ENCODE measurements at regions not wholly inside any gene's neighbourhood (a gene's known extent, or its start where the extent isn't known, plus 50 kb on each side); places are given as distances from the start of the nearest gene placed in this dataset.
"Not testable (repeated sequence)": the region's sequence is repeated elsewhere in the genome, so short reads cannot be mapped to it uniquely, and the experiment has no call there.

- H3K4me3 ChIP-seq (replicated peaks in 1 of 3; ENCODE audit: insufficient read depth in 1 of 3, low read depth in 1 of 3, low read length in 3 of 3) = no peak overlapping the region
- no peaks in the 10 kb centered on the region for H3K36me3 ChIP-seq (ENCODE audit: control insufficient read depth in 2 of 2, extremely low read depth in 1 of 2, insufficient read depth in 2 of 2, low read length in 2 of 2)
- H3K9ac ChIP-seq (replicated peaks; ENCODE audit: extremely low read depth, insufficient read depth, low read length) = no peak overlapping the region
- FAIRE-seq = no peak
- no peaks in the 10 kb centered on the region for H3K9me3 ChIP-seq (replicated peaks; ENCODE audit: control insufficient read depth, insufficient read depth, low read length)
- no peaks in the 10 kb centered on the region for H3K79me2 ChIP-seq (ENCODE audit: control insufficient read depth, insufficient read depth, low read length)
- BruUV-seq (replicated peaks) = no TSS peak
- dilution Hi-C loops (cut with MboI; ENCODE audit: extremely low pct_ligation_motif_present, low sequenced_read_pairs) = no loop called here
- TF ChIP-seq POLR2AphosphoS5 (IDR thresholded peaks at IDR 0.05; ENCODE audit: insufficient read depth, low read depth, low read length) (no peak), GATA2 (IDR thresholded peaks at IDR 0.05; ENCODE audit: insufficient read depth, insufficient read length, low read depth, low read length) (no peak), FOS (IDR thresholded peaks at IDR 0.05; ENCODE audit: borderline replicate concordance, insufficient read depth, low read length) (no peak), JUN (IDR thresholded peaks at IDR 0.05; ENCODE audit: borderline replicate concordance, insufficient read depth, insufficient read length, low read depth) (no peak), POLR2A (IDR thresholded peaks at IDR 0.05; ENCODE audit: low read depth, low read length) (no peak), EZH2 (IDR thresholded peaks at IDR 0.05; ENCODE audit: borderline replicate concordance, low read depth, low read length, severe bottlenecking) (no peak), MYC (IDR thresholded peaks at IDR 0.05; ENCODE audit: low read depth, low read length) (no peak)
- TF ChIP-seq, protein P1, sequence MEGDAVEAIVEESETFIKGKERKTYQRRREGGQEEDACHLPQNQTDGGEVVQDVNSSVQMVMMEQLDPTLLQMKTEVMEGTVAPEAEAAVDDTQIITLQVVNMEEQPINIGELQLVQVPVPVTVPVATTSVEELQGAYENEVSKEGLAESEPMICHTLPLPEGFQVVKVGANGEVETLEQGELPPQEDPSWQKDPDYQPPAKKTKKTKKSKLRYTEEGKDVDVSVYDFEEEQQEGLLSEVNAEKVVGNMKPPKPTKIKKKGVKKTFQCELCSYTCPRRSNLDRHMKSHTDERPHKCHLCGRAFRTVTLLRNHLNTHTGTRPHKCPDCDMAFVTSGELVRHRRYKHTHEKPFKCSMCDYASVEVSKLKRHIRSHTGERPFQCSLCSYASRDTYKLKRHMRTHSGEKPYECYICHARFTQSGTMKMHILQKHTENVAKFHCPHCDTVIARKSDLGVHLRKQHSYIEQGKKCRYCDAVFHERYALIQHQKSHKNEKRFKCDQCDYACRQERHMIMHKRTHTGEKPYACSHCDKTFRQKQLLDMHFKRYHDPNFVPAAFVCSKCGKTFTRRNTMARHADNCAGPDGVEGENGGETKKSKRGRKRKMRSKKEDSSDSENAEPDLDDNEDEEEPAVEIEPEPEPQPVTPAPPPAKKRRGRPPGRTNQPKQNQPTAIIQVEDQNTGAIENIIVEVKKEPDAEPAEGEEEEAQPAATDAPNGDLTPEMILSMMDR (IDR thresholded peaks at IDR 0.05; ENCODE audit: extremely low read depth in 1 of 2, insufficient read depth in 1 of 2, low read depth in 1 of 2, low read length in 2 of 2) = no peak
- TF ChIP-seq, protein P2, sequence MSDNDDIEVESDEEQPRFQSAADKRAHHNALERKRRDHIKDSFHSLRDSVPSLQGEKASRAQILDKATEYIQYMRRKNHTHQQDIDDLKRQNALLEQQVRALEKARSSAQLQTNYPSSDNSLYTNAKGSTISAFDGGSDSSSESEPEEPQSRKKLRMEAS (IDR thresholded peaks at IDR 0.05; ENCODE audit: insufficient read depth, insufficient read length) = no peak
- H4K20me1 ChIP-seq (replicated peaks; ENCODE audit: control insufficient read depth, extremely low read depth, insufficient read depth, low read length) = no peaks in the 10 kb centered on the region
- no peaks in the 10 kb centered on the region for H3K4me1 ChIP-seq (ENCODE audit: control insufficient read depth, extremely low read depth, insufficient read depth, low read length)
- no peak overlapping the region for H3K4me2 ChIP-seq (ENCODE audit: insufficient read depth, low read length)
- intact Hi-C loops (cut with micrococcal nuclease) = no loop called here
- CTCF ChIA-PET = interaction anchor here (0.6 kb wide), 1 partner anchor 673 kb away, joined by 3 read pairs; no protein-coding TSS in a partner anchor
- no peaks in the 10 kb centered on the region for H3K27me3 ChIP-seq (ENCODE audit: control insufficient read depth in 2 of 2, insufficient read depth in 2 of 2, low read length in 2 of 2)
- H3K9me1 ChIP-seq (replicated peaks; ENCODE audit: control insufficient read depth, extremely low read depth, insufficient read depth, low read length) = no peaks in the 10 kb centered on the region
- POLR2A ChIA-PET = no interaction called here
- no peak for DNase-seq (ENCODE audit: low read depth, low spot score)
- H3K27ac ChIP-seq (ENCODE audit: insufficient read depth, low read depth, low read length) = no peak overlapping the region
- no peak overlapping the region for H2AFZ ChIP-seq (ENCODE audit: low read depth, low read length)
Measured at GRCh38 chrX:97909245-97909644, 1025.5 kb downstream of the RPA4 start.

DNA sequence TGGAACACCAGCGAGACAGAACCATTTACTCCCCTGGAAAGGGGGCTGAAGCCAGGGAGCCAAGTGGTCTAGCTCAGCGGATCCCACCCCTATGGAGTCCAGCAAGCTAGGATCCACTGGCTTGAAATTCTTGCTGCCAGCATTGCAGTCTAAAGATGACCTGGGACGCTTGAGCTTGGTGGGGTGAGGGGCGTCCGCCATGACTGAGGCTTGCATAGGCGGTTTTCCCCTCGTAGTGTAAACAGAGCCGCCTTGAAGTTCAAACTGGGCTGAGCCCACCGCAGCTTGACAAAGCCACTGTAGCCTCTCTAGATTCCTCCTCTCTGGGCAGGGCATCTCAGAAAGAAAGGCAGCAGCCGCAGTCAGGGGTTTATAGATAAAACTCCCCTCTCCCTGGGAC, 1031.7 kb downstream of the RPA4 start:
- DNase-seq (ENCODE audit: low read depth, low spot score); H3K27ac ChIP-seq (ENCODE audit: insufficient read depth, low read depth, low read length); H3K4me1 ChIP-seq (ENCODE audit: control insufficient read depth, extremely low read depth, insufficient read depth, low read length); FAIRE-seq; H2AFZ ChIP-seq (ENCODE audit: low read depth, low read length); H3K9me1 ChIP-seq (replicated peaks; ENCODE audit: control insufficient read depth, extremely low read depth, insufficient read depth, low read length); BruUV-seq (replicated peaks); CTCF ChIA-PET; H3K9me3 ChIP-seq (replicated peaks; ENCODE audit: control insufficient read depth, insufficient read depth, low read length); H3K4me2 ChIP-seq (ENCODE audit: insufficient read depth, low read length); POLR2A ChIA-PET; H4K20me1 ChIP-seq (replicated peaks; ENCODE audit: control insufficient read depth, extremely low read depth, insufficient read depth, low read length); intact Hi-C loops (cut with micrococcal nuclease); H3K9ac ChIP-seq (replicated peaks; ENCODE audit: extremely low read depth, insufficient read depth, low read length); H3K4me3 ChIP-seq (replicated peaks in 1 of 3; ENCODE audit: insufficient read depth in 1 of 3, low read depth in 1 of 3, low read length in 3 of 3); dilution Hi-C loops (cut with MboI; ENCODE audit: extremely low pct_ligation_motif_present, low sequenced_read_pairs); H3K36me3 ChIP-seq (ENCODE audit: control insufficient read depth in 2 of 2, extremely low read depth in 1 of 2, insufficient read depth in 2 of 2, low read length in 2 of 2); H3K79me2 ChIP-seq (ENCODE audit: control insufficient read depth, insufficient read depth, low read length); H3K27me3 ChIP-seq (ENCODE audit: control insufficient read depth in 2 of 2, insufficient read depth in 2 of 2, low read length in 2 of 2): not testable (repeated sequence)

GRCh38 chrX:97921223-97921622, 1037.5 kb downstream of the RPA4 start:
- H3K9me3 ChIP-seq (replicated peaks; ENCODE audit: control insufficient read depth, insufficient read depth, low read length); dilution Hi-C loops (cut with MboI; ENCODE audit: extremely low pct_ligation_motif_present, low sequenced_read_pairs); POLR2A ChIA-PET: not testable (repeated sequence)

More at GRCh38 chrX:97921223-97921622, 1037.5 kb downstream of the RPA4 start:
- DNase-seq (ENCODE audit: low read depth, low spot score); H2AFZ ChIP-seq (ENCODE audit: low read depth, low read length); CTCF ChIA-PET; H3K4me2 ChIP-seq (ENCODE audit: insufficient read depth, low read length); H3K27me3 ChIP-seq (ENCODE audit: control insufficient read depth in 2 of 2, insufficient read depth in 2 of 2, low read length in 2 of 2); H3K4me1 ChIP-seq (ENCODE audit: control insufficient read depth, extremely low read depth, insufficient read depth, low read length); H3K9ac ChIP-seq (replicated peaks; ENCODE audit: extremely low read depth, insufficient read depth, low read length); H4K20me1 ChIP-seq (replicated peaks; ENCODE audit: control insufficient read depth, extremely low read depth, insufficient read depth, low read length); intact Hi-C loops (cut with micrococcal nuclease); BruUV-seq (replicated peaks); H3K4me3 ChIP-seq (replicated peaks in 1 of 3; ENCODE audit: insufficient read depth in 1 of 3, low read depth in 1 of 3, low read length in 3 of 3); H3K36me3 ChIP-seq (ENCODE audit: control insufficient read depth in 2 of 2, extremely low read depth in 1 of 2, insufficient read depth in 2 of 2, low read length in 2 of 2); H3K79me2 ChIP-seq (ENCODE audit: control insufficient read depth, insufficient read depth, low read length); H3K27ac ChIP-seq (ENCODE audit: insufficient read depth, low read depth, low read length); H3K9me1 ChIP-seq (replicated peaks; ENCODE audit: control insufficient read depth, extremely low read depth, insufficient read depth, low read length); FAIRE-seq: not testable (repeated sequence)
